HEK293 (cell line): ENCODE measurements at regions not wholly inside any gene's neighbourhood (a gene's known extent, or its start where the extent isn't known, plus 50 kb on each side); places are given as distances from the start of the nearest gene placed in this dataset.

Experiments used
- ATF2 ChIP-seq: fragments of 450-650 bp; formaldehyde crosslinking; IDR thresholded peaks from 2 replicates; pipeline ENCODE4 v1.5.1; 2016; ENCODE audit warnings: missing biosample characterization, missing genetic modification characterization, low read depth
- CTCF ChIP-seq: fragments of 450-650 bp; formaldehyde crosslinking; IDR thresholded peaks from 2 replicates; pipeline ENCODE4 v1.5.1; 2016; ENCODE audit warnings: missing biosample characterization, missing genetic modification characterization
- REST ChIP-seq: fragments of 450-650 bp; formaldehyde crosslinking; IDR thresholded peaks from 2 replicates; pipeline ENCODE4 v1.5.1; 2016; ENCODE audit warnings: missing biosample characterization, missing genetic modification characterization
- ZBTB21 ChIP-seq: fragments of 450-650 bp; formaldehyde crosslinking; IDR thresholded peaks from 2 replicates; pipeline ENCODE4 v1.5.1; 2017; ENCODE audit warnings: missing biosample characterization, missing genetic modification characterization
- ZBTB7A ChIP-seq: fragments of 450-650 bp; formaldehyde crosslinking; IDR thresholded peaks from 2 replicates; pipeline ENCODE4 v1.5.1; 2016; ENCODE audit warnings: low read depth, missing biosample characterization, missing genetic modification characterization
- ZBTB8A ChIP-seq: fragments of 450-650 bp; formaldehyde crosslinking; IDR thresholded peaks from 2 replicates; pipeline ENCODE4 v1.5.1; 2016; ENCODE audit warnings: missing biosample characterization, missing genetic modification characterization
- ZFP37 ChIP-seq: fragments of 450-650 bp; formaldehyde crosslinking; IDR thresholded peaks from 2 replicates; pipeline ENCODE4 v1.5.1; 2016; ENCODE audit warnings: missing biosample characterization, missing genetic modification characterization
- ZNF274 ChIP-seq, 2 experiments: fragments of 200-500 bp in 1 of 2; fragments of 450-650 bp in 1 of 2; sonication (Bioruptor generic) in 1 of 2; formaldehyde crosslinking in 1 of 2; IDR thresholded peaks; 2 replicates each; pipeline versions ENCODE4 v1.5.1 to v1.6.1; 2014 to 2016; ENCODE audit warnings: borderline replicate concordance in 1 of 2, inconsistent platforms in 1 of 2, low read length in 1 of 2, missing biosample characterization in 1 of 2, missing genetic modification characterization in 1 of 2
- ZNF398 ChIP-seq: fragments of 450-650 bp; formaldehyde crosslinking; IDR thresholded peaks from 2 replicates; pipeline ENCODE4 v1.5.1; 2017; ENCODE audit warnings: missing biosample characterization, missing genetic modification characterization
- ZNF423 ChIP-seq: fragments of 450-650 bp; formaldehyde crosslinking; IDR thresholded peaks from 2 replicates; pipeline ENCODE4 v1.5.1; 2016; ENCODE audit warnings: missing biosample characterization, missing genetic modification characterization
- ZNF529 ChIP-seq: fragments of 450-650 bp; formaldehyde crosslinking; IDR thresholded peaks from 2 replicates; pipeline ENCODE4 v1.5.1; 2017; ENCODE audit warnings: missing genetic modification characterization, missing biosample characterization; ENCODE audit not compliant: insufficient replicate concordance
- ZNF530 ChIP-seq: fragments of 450-650 bp; formaldehyde crosslinking; IDR thresholded peaks from 2 replicates; pipeline ENCODE4 v1.5.1; 2016; ENCODE audit warnings: low read depth, missing biosample characterization, missing genetic modification characterization
- ZNF558 ChIP-seq: fragments of 450-650 bp; formaldehyde crosslinking; IDR thresholded peaks from 2 replicates; pipeline ENCODE4 v1.5.1; 2016; ENCODE audit warnings: missing biosample characterization, missing genetic modification characterization
- ZNF670 ChIP-seq: fragments of 450-650 bp; formaldehyde crosslinking; IDR thresholded peaks from 2 replicates; pipeline ENCODE4 v1.5.1; 2016; ENCODE audit warnings: missing biosample characterization, missing genetic modification characterization, low read depth

- TF ChIP-seq ZBTB8A (tag by site-specific recombination) (no peak), ZNF529 (no peak), ZBTB21 (tag by site-specific recombination) (no peak), ZNF530 (tag by site-specific recombination) (no peak), ZBTB7A (tag by site-specific recombination) (no peak), ZNF558 (tag by site-specific recombination) (no peak), CTCF (tag by site-specific recombination) (no peak), ZNF398 (tag by site-specific recombination) (no peak), ZNF670 (tag by site-specific recombination) (no peak), ZNF274 (IDR thresholded peaks at IDR 0.05; ENCODE audit: low read length) (no peak), ZNF274 (tag by site-specific recombination; IDR thresholded peaks at IDR 0.05; ENCODE audit: borderline replicate concordance) (no peak), ZFP37 (tag by site-specific recombination) (no peak), ZNF423 (tag by site-specific recombination) (no peak), REST (tag by site-specific recombination) (no peak), ATF2 (tag by site-specific recombination) (no peak)
Measured at GRCh38 chr12:94721173-94721572, 70.8 kb upstream of the TMCC3 start.
